HUES64 (cell line): ENCODE measurements at regions not wholly inside any gene's neighbourhood (a gene's known extent, or its start where the extent isn't known, plus 50 kb on each side); places are given as distances from the start of the nearest gene placed in this dataset.
A peak's percentile ranks its signal among the peaks of the same experiment; 100 is the strongest.

Experiments used
- H3K27ac ChIP-seq: 2 replicates; pipeline ENCODE4 v1.7.0; 2013; ENCODE audit warnings: low read depth, low read length, inconsistent platforms
- H3K27me3 ChIP-seq: 2 replicates; pipeline ENCODE4 v1.6.1; 2013; ENCODE audit warnings: mild to moderate bottlenecking, low read length; ENCODE audit not compliant: insufficient read depth
- H3K36me3 ChIP-seq: 2 replicates; pipeline ENCODE4 v1.6.1; 2013; ENCODE audit warnings: mild to moderate bottlenecking, low read length; ENCODE audit not compliant: insufficient read depth
- H3K4me1 ChIP-seq: 2 replicates; pipeline ENCODE4 v1.6.1; 2013; ENCODE audit warnings: mild to moderate bottlenecking, low read length, moderate library complexity; ENCODE audit not compliant: insufficient read depth
- H3K4me3 ChIP-seq: 2 replicates; pipeline ENCODE4 v1.5.1; 2013; ENCODE audit warnings: mild to moderate bottlenecking, low read length, moderate library complexity
- H3K9ac ChIP-seq: 2 replicates; pipeline ENCODE4 v1.6.1; 2013; ENCODE audit warnings: mild to moderate bottlenecking, low read depth, low read length
- H3K9me3 ChIP-seq: 2 replicates; pipeline ENCODE4 v1.6.1; 2013; ENCODE audit warnings: low read depth, low read length; ENCODE audit not compliant: insufficient read depth
- WGBS: fragments of 150-250, 120-280 bp; methylation state at CpG from one replicate; pipeline ENCODE4 v1.1.7; 2013; ENCODE audit warnings: missing lambda C conversion rate; 5-methylcytosine and 5-hydroxymethylcytosine counted together

- H3K9me3 ChIP-seq, result no peaks in the 10 kb centered on the region
- H3K4me3 ChIP-seq, result no peak overlapping the region
- no peaks in the 10 kb centered on the region for H3K27me3 ChIP-seq
- H3K9ac ChIP-seq, result no peak overlapping the region
- peaks cover 4% of the 10 kb centered on the region; the same call in 1 of the 2 replicates for H3K4me1 ChIP-seq
- no peak overlapping the region for H3K27ac ChIP-seq
- 90% methylated on average over 2 of the region's 2 CpGs for WGBS
- no peaks in the 10 kb centered on the region for H3K36me3 ChIP-seq
Observed at GRCh38 chr6:71529769-71530168, 241.2 kb downstream of the OGFRL1 start.

- Histone ChIP-seq H3K9ac (no peak overlapping the region), H3K4me3 (no peak overlapping the region), H3K36me3 (no peaks in the 10 kb centered on the region), H3K27me3 (no peaks in the 10 kb centered on the region), H3K4me1 (peaks cover 4% of the 10 kb centered on the region; the same call in 1 of the 2 replicates), H3K27ac (no peak overlapping the region), H3K9me3 (no peaks in the 10 kb centered on the region)
Observed at GRCh38 chr6:71531006-71531405, 242.4 kb downstream of the OGFRL1 start.

DNA sequence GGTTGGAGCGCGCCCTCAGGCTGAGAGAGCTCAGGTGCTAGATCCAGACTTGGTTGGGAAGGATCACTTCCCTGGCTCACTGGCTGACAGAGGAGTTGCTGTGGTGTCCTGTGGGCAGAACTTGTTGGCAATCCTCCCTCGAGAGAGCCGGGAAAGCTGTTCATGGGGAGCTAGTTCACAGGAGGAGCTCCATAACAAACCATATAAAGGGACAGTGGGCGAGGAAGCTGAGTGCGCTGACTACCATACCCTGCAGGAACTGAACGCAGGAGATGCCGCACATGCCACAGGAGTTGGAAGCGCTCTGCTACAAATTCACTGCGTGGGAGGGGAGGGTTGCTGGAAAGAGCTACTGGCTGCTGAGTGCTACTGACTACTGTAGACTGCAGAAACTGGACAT lies 243.2 kb downstream of the OGFRL1 start:
- H3K27me3 ChIP-seq, result no peaks in the 10 kb centered on the region
- no peak overlapping the region for H3K4me3 ChIP-seq
- H3K36me3 ChIP-seq, result no peaks in the 10 kb centered on the region
- 95% methylated on average over 10 of the region's 10 CpGs for WGBS
- no peak overlapping the region for H3K27ac ChIP-seq
- H3K4me1 ChIP-seq, result peaks cover 4% of the 10 kb centered on the region; the same call in 1 of the 2 replicates
- no peak overlapping the region for H3K9ac ChIP-seq
- no peaks in the 10 kb centered on the region for H3K9me3 ChIP-seq

DNA sequence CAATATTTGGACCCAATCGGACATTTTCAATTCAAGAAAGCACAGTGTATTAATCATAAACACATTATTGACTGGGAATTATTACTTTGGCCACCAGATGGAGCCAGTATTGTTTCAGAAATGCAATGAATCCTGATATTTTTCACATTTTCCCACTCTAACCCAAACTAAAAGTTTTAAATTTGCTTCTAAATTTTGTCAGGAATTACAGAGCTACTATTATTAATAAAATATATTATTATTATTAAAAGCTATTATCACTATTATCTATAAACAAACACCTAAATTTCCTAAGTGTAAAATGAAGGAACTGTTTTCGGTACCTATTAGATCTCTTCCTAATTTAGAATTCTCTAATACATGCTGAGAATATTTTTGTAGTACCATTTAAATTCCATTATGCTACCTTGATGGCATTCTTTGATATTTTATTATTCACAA lies 245.3 kb downstream of the OGFRL1 start:
- no CpG with 5 or more reads among the region's 2 CpGs for WGBS

DNA sequence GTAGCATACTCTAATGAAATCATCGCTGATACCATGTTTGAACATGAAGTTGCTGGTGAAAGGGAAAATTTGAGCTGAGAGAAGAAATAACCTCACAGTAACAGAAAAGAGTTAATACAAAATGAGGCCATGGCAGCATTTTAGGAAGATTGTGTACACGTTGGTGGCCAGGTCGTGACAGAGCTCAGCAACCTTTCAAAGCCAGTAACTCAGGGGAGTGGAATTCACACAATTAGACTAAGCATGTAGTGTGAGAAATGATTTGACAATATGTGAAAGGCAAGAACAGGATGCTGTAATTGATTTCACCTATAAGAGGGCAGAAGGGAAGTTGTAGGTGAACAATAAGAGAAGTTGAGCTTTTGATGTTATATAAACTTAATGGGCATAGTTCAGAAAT lies 246.3 kb downstream of the OGFRL1 start:
- Histone ChIP-seq H3K9ac (no peak overlapping the region), H3K27ac (no peak overlapping the region), H3K4me3 (no peak overlapping the region), H3K27me3 (no peaks in the 10 kb centered on the region), H3K4me1 (peaks cover 4% of the 10 kb centered on the region; the same call in 1 of the 2 replicates), H3K36me3 (no peaks in the 10 kb centered on the region), H3K9me3 (no peaks in the 10 kb centered on the region)
- 80% methylated on average over 2 of the region's 3 CpGs for WGBS

More for the DNA sequence above, 245.3 kb downstream of the OGFRL1 start:
- Histone ChIP-seq H3K4me3 (no peak overlapping the region), H3K36me3 (no peaks in the 10 kb centered on the region), H3K27ac (no peak overlapping the region), H3K9me3 (no peaks in the 10 kb centered on the region), H3K9ac (no peak overlapping the region), H3K4me1 (peaks cover 4% of the 10 kb centered on the region; the same call in 1 of the 2 replicates), H3K27me3 (no peaks in the 10 kb centered on the region)

- Histone ChIP-seq H3K4me3 (no peak overlapping the region), H3K9me3 (no peaks in the 10 kb centered on the region), H3K4me1 (no peaks in the 10 kb centered on the region), H3K9ac (no peak overlapping the region), H3K27ac (no peak overlapping the region), H3K36me3 (no peaks in the 10 kb centered on the region), H3K27me3 (no peaks in the 10 kb centered on the region)
- WGBS, result 54% methylated on average over 1 of the region's 1 CpG
Observed at GRCh38 chr6:71537717-71538116, 249.1 kb downstream of the OGFRL1 start.

DNA sequence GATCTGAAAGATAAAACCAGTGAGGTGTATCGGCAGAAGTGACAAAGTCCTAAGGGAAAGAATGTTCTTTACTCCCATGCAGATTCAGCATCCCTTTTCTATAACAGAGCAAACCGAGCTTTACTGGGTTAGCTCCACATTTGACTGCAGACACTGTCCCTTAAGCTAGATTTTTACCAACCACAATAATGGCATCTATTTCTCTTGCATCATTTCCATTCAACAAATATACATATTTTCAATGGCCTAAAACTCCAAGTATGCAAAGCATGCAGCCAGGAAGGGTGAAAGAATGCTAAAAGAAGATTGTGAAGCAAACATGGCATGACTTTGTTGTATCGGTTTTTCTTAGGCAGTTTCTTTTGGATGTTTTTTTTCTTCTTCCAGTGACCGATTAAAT lies 255.4 kb downstream of the OGFRL1 start:
- Histone ChIP-seq H3K4me3 (no peak overlapping the region), H3K9ac (no peak overlapping the region), H3K27ac (peak overlapping the region; percentile 43; the same call in 1 of the 2 replicates), H3K27me3 (no peaks in the 10 kb centered on the region), H3K4me1 (peaks cover 20% of the 10 kb centered on the region), H3K36me3 (no peaks in the 10 kb centered on the region), H3K9me3 (no peaks in the 10 kb centered on the region)
- WGBS, result 75% methylated on average over 3 of the region's 4 CpGs

- Histone ChIP-seq H3K27ac (no peak overlapping the region), H3K9me3 (no peaks in the 10 kb centered on the region), H3K27me3 (no peaks in the 10 kb centered on the region), H3K4me1 (peaks cover 20% of the 10 kb centered on the region), H3K4me3 (no peak overlapping the region), H3K36me3 (no peaks in the 10 kb centered on the region), H3K9ac (no peak overlapping the region)
Observed at GRCh38 chr6:71544906-71545305, 256.3 kb downstream of the OGFRL1 start.

GRCh38 chr6:71545905-71546304 lies 257.3 kb downstream of the OGFRL1 start:
- Histone ChIP-seq H3K4me1 (peaks cover 20% of the 10 kb centered on the region), H3K4me3 (no peak overlapping the region)
- 98% methylated on average over 3 of the region's 3 CpGs for WGBS

DNA sequence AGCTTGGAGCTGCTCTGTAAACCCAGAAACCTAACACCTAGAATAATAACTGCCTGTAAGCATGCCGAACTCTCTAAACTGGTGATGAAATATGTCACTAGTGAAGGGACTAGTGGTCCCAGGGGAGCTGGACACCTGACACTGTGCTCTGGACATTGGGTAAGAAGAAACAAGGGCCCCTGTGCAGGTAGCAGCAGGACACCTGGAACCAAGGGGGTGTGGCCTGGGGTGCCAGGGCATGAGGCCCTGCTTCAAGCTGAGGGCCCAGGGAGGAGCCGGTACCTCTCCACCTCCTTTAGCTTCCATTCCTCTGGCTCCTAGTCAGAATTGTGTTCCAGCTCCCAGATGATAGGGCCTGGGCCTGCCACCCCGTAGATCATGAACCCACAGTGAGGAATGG lies 263.2 kb downstream of the OGFRL1 start:
- WGBS, result 93% methylated on average over 3 of the region's 3 CpGs

More at GRCh38 chr6:71545905-71546304, 257.3 kb downstream of the OGFRL1 start:
- Histone ChIP-seq H3K36me3 (no peaks in the 10 kb centered on the region), H3K9ac (no peak overlapping the region), H3K9me3 (no peaks in the 10 kb centered on the region), H3K27ac (no peak overlapping the region), H3K27me3 (no peaks in the 10 kb centered on the region)

GRCh38 chr6:71556141-71556540 lies 267.5 kb downstream of the OGFRL1 start:
- Histone ChIP-seq H3K36me3 (no peaks in the 10 kb centered on the region), H3K27me3 (no peaks in the 10 kb centered on the region), H3K4me1 (no peaks in the 10 kb centered on the region), H3K4me3 (no peak overlapping the region), H3K9me3 (peaks cover 48% of the 10 kb centered on the region), H3K27ac (no peak overlapping the region), H3K9ac (no peak overlapping the region)
- 95% methylated on average over 4 of the region's 4 CpGs for WGBS

More for the DNA sequence above, 263.2 kb downstream of the OGFRL1 start:
- no peaks in the 10 kb centered on the region for H3K27me3 ChIP-seq
- peaks cover 23% of the 10 kb centered on the region for H3K9me3 ChIP-seq
- no peak overlapping the region for H3K4me3 ChIP-seq
- no peaks in the 10 kb centered on the region for H3K36me3 ChIP-seq
- H3K9ac ChIP-seq, result no peak overlapping the region
- H3K27ac ChIP-seq, result no peak overlapping the region
- H3K4me1 ChIP-seq, result no peaks in the 10 kb centered on the region

- no peak overlapping the region for H3K4me3 ChIP-seq
- H3K4me1 ChIP-seq, result no peaks in the 10 kb centered on the region
- no peaks in the 10 kb centered on the region for H3K27me3 ChIP-seq
- H3K27ac ChIP-seq, result no peak overlapping the region
- 90% methylated on average over 1 of the region's 1 CpG for WGBS
- no peak overlapping the region for H3K9ac ChIP-seq
- H3K36me3 ChIP-seq, result no peaks in the 10 kb centered on the region
- peaks cover 48% of the 10 kb centered on the region for H3K9me3 ChIP-seq
Observed at GRCh38 chr6:71558974-71559373, 270.4 kb downstream of the OGFRL1 start.
